AG09319 (cell line): ENCODE measurements at regions not wholly inside any gene's neighbourhood (a gene's known extent, or its start where the extent isn't known, plus 50 kb on each side); places are given as distances from the start of the nearest gene placed in this dataset.
A peak's percentile ranks its signal among the peaks of the same experiment; 100 is the strongest.

Source experiments
- DNase-seq: peaks from one replicate; pipeline ENCODE4 v3.0.0-alpha.2; 2010; ENCODE audit warnings: low read depth; ENCODE audit errors: extremely low read depth
- CTCF ChIP-seq: IDR thresholded peaks from 2 replicates; pipeline ENCODE4 v1.5.1; 2011; ENCODE audit warnings: low read depth, mild to moderate bottlenecking, inconsistent platforms, low read length, moderate library complexity

DNA sequence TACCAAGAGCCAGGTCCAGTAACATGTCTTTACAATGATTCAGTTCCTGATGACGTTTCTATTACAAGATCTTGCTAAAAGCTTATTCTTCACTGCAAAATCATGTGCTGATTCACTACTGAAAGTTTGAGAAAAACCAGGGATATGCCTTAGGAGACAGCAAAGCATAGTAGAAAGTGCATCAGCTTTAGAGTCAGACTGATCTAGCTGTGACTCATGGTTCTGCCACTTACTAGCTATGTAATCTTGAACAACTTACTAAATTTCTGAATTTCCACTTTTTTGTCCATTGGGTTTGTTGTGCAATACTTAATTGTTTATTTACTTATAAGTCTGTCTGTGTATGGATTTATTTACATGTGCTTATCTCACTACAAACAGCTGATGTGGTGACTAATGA is 198.5 kb upstream of the RSPO3 start:
- TF ChIP-seq CTCF, result no peak
- DNase-seq, result peak; percentile 84

DNA sequence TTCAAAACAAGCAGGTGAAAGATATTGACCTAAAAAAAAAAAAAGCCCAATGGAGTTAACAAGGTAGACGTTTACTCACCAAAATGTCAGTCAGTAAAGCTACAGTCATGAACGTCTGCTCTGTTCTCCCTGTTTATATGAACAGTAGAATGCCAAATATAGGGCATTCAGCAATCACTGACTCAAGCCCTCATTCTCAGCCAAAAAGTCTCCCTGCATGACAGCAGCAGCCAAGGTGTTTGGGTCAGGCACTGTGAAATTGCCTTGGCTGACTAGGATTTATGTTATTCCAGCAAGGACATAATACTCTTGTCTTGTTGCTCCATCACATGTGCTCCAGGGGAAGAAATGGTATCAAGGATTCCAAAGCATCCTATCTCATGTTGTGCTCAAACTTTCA is 194.7 kb upstream of the RSPO3 start:
- DNase-seq, result no peak
- TF ChIP-seq CTCF, result no peak

DNA sequence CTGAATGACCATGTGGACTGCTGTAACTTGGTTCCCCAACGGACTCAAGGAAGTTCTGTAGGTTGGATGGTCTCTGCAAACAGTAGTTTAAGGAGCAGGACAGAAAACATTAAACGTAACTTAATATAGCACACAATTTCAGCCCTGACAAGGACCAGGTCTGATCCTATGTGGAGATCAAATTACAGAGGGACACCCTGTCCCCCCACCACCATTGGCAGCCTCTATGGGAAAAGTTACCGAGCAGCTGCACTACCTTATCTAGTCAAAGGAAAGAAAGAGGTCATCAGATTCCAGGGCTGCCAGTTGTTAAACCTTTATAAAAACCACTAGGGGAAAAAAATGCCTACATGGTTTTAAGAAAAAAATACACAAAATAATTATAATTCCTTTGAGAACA is 191.5 kb upstream of the RSPO3 start:
- no peak for TF ChIP-seq CTCF
- DNase-seq, result no peak

- no peak for DNase-seq
- no peak for TF ChIP-seq CTCF
These were observed 190.6 kb upstream of the RSPO3 start for GRCh38 chr6:126927841-126928240.

- DNase-seq, result no peak
- TF ChIP-seq CTCF, result no peak
These were observed 181.0 kb upstream of the RSPO3 start for GRCh38 chr6:126937426-126937825.

- DNase-seq, result no peak
- no peak for TF ChIP-seq CTCF
These were observed 178.7 kb upstream of the RSPO3 start for GRCh38 chr6:126939784-126940183.

DNA sequence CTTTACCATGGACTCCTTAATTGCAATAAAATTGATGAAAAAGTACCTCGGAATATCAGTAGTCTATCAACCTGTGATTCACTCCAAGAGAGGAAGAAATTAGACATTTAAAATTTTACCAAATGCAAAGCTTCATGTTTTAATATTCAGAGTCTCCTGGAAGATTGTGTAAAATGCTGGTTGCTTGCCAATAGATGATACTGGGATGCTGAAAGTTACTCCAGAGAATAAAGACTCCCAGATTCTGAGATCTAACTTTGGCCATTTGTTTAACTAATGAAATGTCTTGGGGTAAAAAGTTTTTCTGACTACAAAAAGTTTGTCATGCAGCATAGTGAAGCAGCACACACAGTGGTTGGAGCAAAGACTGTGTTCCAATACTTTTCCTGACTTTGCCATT is 176.7 kb upstream of the RSPO3 start:
- no peak for TF ChIP-seq CTCF
- DNase-seq, result no peak
